ENCODE measurements at regions not wholly inside any gene's neighbourhood (a gene's known extent, or its start where the extent isn't known, plus 50 kb on each side); places are given as distances from the start of the nearest gene placed in this dataset.

DNA sequence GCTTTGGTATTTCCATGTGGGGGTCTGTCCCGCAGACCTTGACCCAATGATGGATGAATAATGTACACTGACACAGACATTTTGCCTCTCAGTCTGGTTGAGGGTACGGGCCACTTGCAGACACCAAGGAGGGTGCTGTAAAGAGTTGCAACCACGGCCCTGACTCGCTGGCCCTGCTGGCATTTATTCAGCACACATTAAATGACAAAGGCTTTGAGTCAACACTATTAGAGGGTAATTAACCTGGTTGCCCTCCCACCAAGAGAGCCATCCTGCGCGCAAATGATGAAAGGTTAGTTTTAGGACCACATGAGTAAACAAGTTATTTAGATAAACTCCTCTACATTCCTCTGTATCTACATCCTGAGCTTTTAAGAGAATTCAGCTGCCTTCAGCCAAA lies 308.9 kb upstream of the MMS22L start:
- no peaks in the 10 kb centered on the region for H3K27me3 Mint-ChIP-seq (ENCODE audit: low read depth)
- H3K9me3 Mint-ChIP-seq = no peaks in the 10 kb centered on the region
- no peaks in the 10 kb centered on the region for H3K36me3 Mint-ChIP-seq (ENCODE audit: low read depth)
- H3K27ac Mint-ChIP-seq = no peak overlapping the region
- H3K4me3 Mint-ChIP-seq = no peak overlapping the region
- no peaks in the 10 kb centered on the region for H3K4me1 Mint-ChIP-seq (ENCODE audit: low read depth)

DNA sequence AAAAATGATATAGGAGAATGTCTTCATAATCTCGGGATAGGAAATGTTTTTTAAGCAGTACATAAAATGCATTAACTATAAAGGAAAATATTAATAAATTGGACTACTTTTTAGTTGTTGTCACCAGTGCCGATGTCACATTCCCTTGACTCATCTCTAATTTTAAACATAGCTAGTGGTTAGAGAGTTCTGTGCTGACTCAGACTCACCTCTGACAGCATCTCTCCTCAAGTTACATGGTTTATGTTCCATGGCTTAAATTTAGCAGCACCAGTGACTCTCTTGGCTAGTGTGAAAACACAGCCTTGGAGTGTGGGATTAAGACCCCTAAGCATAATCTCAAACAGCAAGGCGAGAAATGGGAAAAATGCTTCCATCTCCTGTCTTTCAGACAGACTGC lies 311.8 kb upstream of the MMS22L start:
- no peak overlapping the region for H3K4me3 Mint-ChIP-seq
- H3K27ac Mint-ChIP-seq = no peak overlapping the region
- no peaks in the 10 kb centered on the region for H3K36me3 Mint-ChIP-seq (ENCODE audit: low read depth)
- no peaks in the 10 kb centered on the region for H3K9me3 Mint-ChIP-seq
- no peaks in the 10 kb centered on the region for H3K4me1 Mint-ChIP-seq (ENCODE audit: low read depth)
- no peaks in the 10 kb centered on the region for H3K27me3 Mint-ChIP-seq (ENCODE audit: low read depth)

GRCh38 chr6:97621111-97621510 lies 338.1 kb upstream of the MMS22L start:
- no peaks in the 10 kb centered on the region for H3K9me3 Mint-ChIP-seq

DNA sequence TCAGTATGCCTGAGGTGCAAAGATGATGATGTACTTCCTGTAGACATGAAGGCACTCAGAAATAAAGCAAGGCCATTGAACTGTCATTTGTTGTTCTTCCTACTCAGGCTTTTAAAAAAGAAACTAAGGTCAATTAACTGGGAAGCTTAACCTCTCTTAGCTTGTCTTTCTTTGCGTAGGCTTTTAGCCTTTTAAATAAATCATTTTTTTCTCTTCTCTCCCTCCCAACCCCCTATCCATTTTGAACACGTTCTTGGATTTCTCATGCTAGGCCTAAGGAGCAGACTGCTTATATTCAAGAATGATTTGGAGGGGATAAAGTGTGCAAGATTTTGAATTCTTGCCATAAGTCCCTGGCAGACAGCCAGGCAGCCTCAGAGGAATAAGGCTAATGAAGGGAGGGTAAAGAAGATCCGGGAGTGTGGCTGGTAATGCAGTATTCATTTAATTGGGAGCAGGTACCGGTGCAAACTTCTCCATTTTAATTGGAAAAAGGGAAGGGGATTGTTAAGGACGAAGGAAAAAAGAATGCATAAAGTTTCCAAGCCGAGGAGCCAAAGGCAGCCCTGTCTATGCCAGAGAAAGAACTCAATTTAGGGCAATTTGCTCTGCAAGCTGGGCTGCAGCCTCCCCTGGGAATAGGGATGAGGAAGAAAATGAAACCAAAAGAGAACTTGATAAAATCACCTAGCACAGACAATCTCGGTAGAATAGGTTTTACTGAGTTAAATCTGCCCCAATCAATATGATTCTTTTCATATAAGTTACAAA lies 343.8 kb upstream of the MMS22L start:
- Mint-ChIP-seq H3K4me3 (no peak overlapping the region), H3K4me1 (ENCODE audit: low read depth) (no peaks in the 10 kb centered on the region), H3K36me3 (ENCODE audit: low read depth) (no peaks in the 10 kb centered on the region), H3K27ac (no peak overlapping the region), H3K27me3 (ENCODE audit: low read depth) (no peaks in the 10 kb centered on the region), H3K9me3 (no peaks in the 10 kb centered on the region)

More at GRCh38 chr6:97621111-97621510, 338.1 kb upstream of the MMS22L start:
- H3K27me3 Mint-ChIP-seq (ENCODE audit: low read depth) = no peaks in the 10 kb centered on the region
- H3K36me3 Mint-ChIP-seq (ENCODE audit: low read depth) = no peaks in the 10 kb centered on the region
- H3K4me3 Mint-ChIP-seq = no peak overlapping the region
- H3K27ac Mint-ChIP-seq = no peak overlapping the region
- no peaks in the 10 kb centered on the region for H3K4me1 Mint-ChIP-seq (ENCODE audit: low read depth)

- no peaks in the 10 kb centered on the region for H3K9me3 Mint-ChIP-seq
- no peak overlapping the region for H3K4me3 Mint-ChIP-seq
- no peaks in the 10 kb centered on the region for H3K4me1 Mint-ChIP-seq (ENCODE audit: low read depth)
- no peak overlapping the region for H3K27ac Mint-ChIP-seq
- no peaks in the 10 kb centered on the region for H3K27me3 Mint-ChIP-seq (ENCODE audit: low read depth)
- no peaks in the 10 kb centered on the region for H3K36me3 Mint-ChIP-seq (ENCODE audit: low read depth)
These were observed 346.2 kb upstream of the MMS22L start for GRCh38 chr6:97629180-97629579.

DNA sequence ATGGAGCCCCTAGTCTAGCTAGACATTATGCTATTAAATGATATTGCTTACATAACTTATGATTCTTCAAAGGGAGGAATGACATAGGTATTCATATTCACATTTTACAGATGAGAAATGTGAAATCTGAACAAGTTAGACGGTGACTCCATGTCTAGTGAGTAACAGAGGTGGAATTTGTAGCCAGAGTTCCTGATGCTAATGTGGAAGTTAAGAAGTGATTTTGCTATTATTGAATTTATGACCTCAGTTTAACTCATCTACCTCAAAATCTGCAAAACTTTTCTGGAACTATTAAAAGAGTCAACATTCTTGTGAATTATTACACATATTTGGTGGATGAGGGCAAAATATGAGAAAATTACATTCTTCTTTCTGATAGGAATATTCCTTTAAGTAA lies 347.6 kb upstream of the MMS22L start:
- H3K9me3 Mint-ChIP-seq = no peaks in the 10 kb centered on the region
- H3K27ac Mint-ChIP-seq = no peak overlapping the region
- H3K4me1 Mint-ChIP-seq (ENCODE audit: low read depth) = no peaks in the 10 kb centered on the region
- H3K4me3 Mint-ChIP-seq = no peak overlapping the region
- H3K27me3 Mint-ChIP-seq (ENCODE audit: low read depth) = no peaks in the 10 kb centered on the region
- no peaks in the 10 kb centered on the region for H3K36me3 Mint-ChIP-seq (ENCODE audit: low read depth)

- Mint-ChIP-seq H3K27ac (no peak overlapping the region), H3K36me3 (ENCODE audit: low read depth) (no peaks in the 10 kb centered on the region)
These were observed 349.3 kb upstream of the MMS22L start for GRCh38 chr6:97632341-97632740.

GRCh38 chr6:97639702-97640101 lies 356.7 kb upstream of the MMS22L start:
- H3K4me3 Mint-ChIP-seq = no peak overlapping the region
- H3K9me3 Mint-ChIP-seq = peaks cover 5% of the 10 kb centered on the region
- no peaks in the 10 kb centered on the region for H3K27me3 Mint-ChIP-seq (ENCODE audit: low read depth)

More at GRCh38 chr6:97632341-97632740, 349.3 kb upstream of the MMS22L start:
- Mint-ChIP-seq H3K4me3 (no peak overlapping the region), H3K27me3 (ENCODE audit: low read depth) (no peaks in the 10 kb centered on the region), H3K4me1 (ENCODE audit: low read depth) (no peaks in the 10 kb centered on the region), H3K9me3 (no peaks in the 10 kb centered on the region)

DNA sequence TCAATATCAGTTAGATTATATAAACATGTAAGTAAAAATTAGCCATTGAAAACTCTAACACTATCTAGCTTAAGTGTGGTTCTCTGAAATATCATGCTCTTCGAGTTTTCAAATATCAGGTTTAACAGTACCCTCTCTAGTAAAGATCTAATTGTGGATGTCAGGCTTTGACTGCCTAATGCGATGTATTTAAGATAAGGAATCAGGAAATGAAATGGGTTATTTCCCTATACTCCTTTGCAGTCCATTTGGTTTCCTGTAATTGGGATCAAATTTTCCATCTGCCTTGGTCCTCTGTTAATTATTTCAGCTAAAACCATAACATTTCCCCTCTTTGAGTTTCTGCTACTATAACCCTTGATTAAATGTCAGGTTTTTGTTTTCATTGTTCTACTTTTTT lies 361.3 kb upstream of the MMS22L start:
- Mint-ChIP-seq H3K9me3 (peaks cover 5% of the 10 kb centered on the region), H3K4me3 (no peak overlapping the region)

More at GRCh38 chr6:97639702-97640101, 356.7 kb upstream of the MMS22L start:
- H3K36me3 Mint-ChIP-seq (ENCODE audit: low read depth) = no peaks in the 10 kb centered on the region
- H3K27ac Mint-ChIP-seq = no peak overlapping the region
- no peaks in the 10 kb centered on the region for H3K4me1 Mint-ChIP-seq (ENCODE audit: low read depth)

DNA sequence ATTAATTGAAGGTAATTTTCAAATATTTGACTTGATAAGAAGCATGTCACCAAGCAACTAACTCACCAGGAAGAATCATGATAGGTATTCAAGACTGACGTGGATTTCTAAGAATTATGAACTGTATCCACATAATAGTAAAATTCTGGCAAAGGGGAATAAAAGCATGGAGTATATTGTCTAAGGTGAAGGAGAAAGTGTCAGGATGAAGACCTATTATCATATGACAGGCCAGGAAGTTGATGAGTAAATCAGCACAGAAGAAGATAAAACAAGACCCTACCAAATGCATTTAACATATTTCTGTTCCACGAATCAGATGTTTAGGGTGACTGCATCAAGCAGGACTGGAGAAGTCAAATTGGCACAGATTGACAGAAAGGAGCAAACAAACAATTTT lies 362.7 kb upstream of the MMS22L start:
- no peaks in the 10 kb centered on the region for H3K36me3 Mint-ChIP-seq (ENCODE audit: low read depth)
- no peaks in the 10 kb centered on the region for H3K4me1 Mint-ChIP-seq (ENCODE audit: low read depth)
- no peaks in the 10 kb centered on the region for H3K27me3 Mint-ChIP-seq (ENCODE audit: low read depth)
- no peaks in the 10 kb centered on the region for H3K9me3 Mint-ChIP-seq
- no peak overlapping the region for H3K4me3 Mint-ChIP-seq
- no peak overlapping the region for H3K27ac Mint-ChIP-seq

More for the DNA sequence above, 361.3 kb upstream of the MMS22L start:
- no peaks in the 10 kb centered on the region for H3K36me3 Mint-ChIP-seq (ENCODE audit: low read depth)
- H3K27me3 Mint-ChIP-seq (ENCODE audit: low read depth) = no peaks in the 10 kb centered on the region
- no peak overlapping the region for H3K27ac Mint-ChIP-seq
- no peaks in the 10 kb centered on the region for H3K4me1 Mint-ChIP-seq (ENCODE audit: low read depth)

- H3K27ac Mint-ChIP-seq = no peak overlapping the region
- no peaks in the 10 kb centered on the region for H3K27me3 Mint-ChIP-seq (ENCODE audit: low read depth)
- H3K4me3 Mint-ChIP-seq = no peak overlapping the region
- no peaks in the 10 kb centered on the region for H3K9me3 Mint-ChIP-seq
- H3K4me1 Mint-ChIP-seq (ENCODE audit: low read depth) = no peaks in the 10 kb centered on the region
- H3K36me3 Mint-ChIP-seq (ENCODE audit: low read depth) = no peaks in the 10 kb centered on the region
These were observed 370.1 kb upstream of the MMS22L start for GRCh38 chr6:97653076-97653475.

GRCh38 chr6:97653517-97653916 lies 370.5 kb upstream of the MMS22L start:
- Mint-ChIP-seq H3K27ac (no peak overlapping the region), H3K27me3 (ENCODE audit: low read depth) (no peaks in the 10 kb centered on the region), H3K9me3 (no peaks in the 10 kb centered on the region), H3K4me1 (ENCODE audit: low read depth) (no peaks in the 10 kb centered on the region), H3K36me3 (ENCODE audit: low read depth) (no peaks in the 10 kb centered on the region), H3K4me3 (no peak overlapping the region)

DNA sequence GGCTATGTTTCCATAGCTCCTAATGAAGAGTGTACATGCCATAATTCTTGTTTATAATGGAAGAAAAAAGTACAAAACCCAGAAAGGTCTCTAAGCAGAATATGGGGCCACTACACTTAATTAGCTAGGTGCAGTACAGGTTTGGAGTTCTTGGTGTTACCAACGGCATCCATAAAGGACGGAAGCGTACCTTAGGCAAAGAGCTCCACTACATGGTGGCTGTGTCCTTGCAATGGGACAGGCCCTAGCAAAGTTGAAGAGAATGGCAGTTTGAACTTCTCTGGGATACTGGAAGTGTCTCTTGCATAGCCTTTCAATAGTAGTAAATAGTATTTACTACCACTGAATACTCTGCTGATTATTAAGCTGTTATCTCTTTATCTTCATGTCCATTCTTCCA lies 371.7 kb upstream of the MMS22L start:
- H3K27me3 Mint-ChIP-seq (ENCODE audit: low read depth) = no peaks in the 10 kb centered on the region
- H3K36me3 Mint-ChIP-seq (ENCODE audit: low read depth) = no peaks in the 10 kb centered on the region
- no peaks in the 10 kb centered on the region for H3K9me3 Mint-ChIP-seq
- no peaks in the 10 kb centered on the region for H3K4me1 Mint-ChIP-seq (ENCODE audit: low read depth)
- no peak overlapping the region for H3K4me3 Mint-ChIP-seq
- no peak overlapping the region for H3K27ac Mint-ChIP-seq

GRCh38 chr6:97656236-97656635 lies 373.2 kb upstream of the MMS22L start:
- no peaks in the 10 kb centered on the region for H3K4me1 Mint-ChIP-seq (ENCODE audit: low read depth)
- H3K4me3 Mint-ChIP-seq = no peak overlapping the region
- no peaks in the 10 kb centered on the region for H3K27me3 Mint-ChIP-seq (ENCODE audit: low read depth)
- H3K27ac Mint-ChIP-seq = no peak overlapping the region
- no peaks in the 10 kb centered on the region for H3K9me3 Mint-ChIP-seq
- no peaks in the 10 kb centered on the region for H3K36me3 Mint-ChIP-seq (ENCODE audit: low read depth)

GRCh38 chr6:97656706-97657350 lies 373.8 kb upstream of the MMS22L start:
- H3K4me1 Mint-ChIP-seq (ENCODE audit: low read depth) = no peaks in the 10 kb centered on the region
- no peaks in the 10 kb centered on the region for H3K36me3 Mint-ChIP-seq (ENCODE audit: low read depth)
- no peak overlapping the region for H3K4me3 Mint-ChIP-seq
- H3K9me3 Mint-ChIP-seq = no peaks in the 10 kb centered on the region
- no peak overlapping the region for H3K27ac Mint-ChIP-seq
- H3K27me3 Mint-ChIP-seq (ENCODE audit: low read depth) = no peaks in the 10 kb centered on the region

Data from T-helper 1 cell treated with Interleukin-12 subunit alpha and Interleukin-12 subunit beta and Interleukin-4 antibody, amounts not matched to agents 30 μg/mL and 1 μg/mL, for 36 hours (primary cell).